ENCODE measurements at regions not wholly inside any gene's neighbourhood (a gene's known extent, or its start where the extent isn't known, plus 50 kb on each side); places are given as distances from the start of the nearest gene placed in this dataset.

GRCh38 chr5:120932480-120932879, 468.4 kb downstream of the PRR16 start:
- no peak for TF ChIP-seq CTCF (IDR thresholded peaks at IDR 0.05)
- no peak for TF ChIP-seq EP300 (IDR thresholded peaks at IDR 0.05; ENCODE audit: low read depth)
- no peak for TF ChIP-seq POLR2AphosphoS5 (IDR thresholded peaks at IDR 0.05)

Measured in transverse colon (tissue), 4 donors.